ENCODE measurements at regions not wholly inside any gene's neighbourhood (a gene's known extent, or its start where the extent isn't known, plus 50 kb on each side); places are given as distances from the start of the nearest gene placed in this dataset.

DNA sequence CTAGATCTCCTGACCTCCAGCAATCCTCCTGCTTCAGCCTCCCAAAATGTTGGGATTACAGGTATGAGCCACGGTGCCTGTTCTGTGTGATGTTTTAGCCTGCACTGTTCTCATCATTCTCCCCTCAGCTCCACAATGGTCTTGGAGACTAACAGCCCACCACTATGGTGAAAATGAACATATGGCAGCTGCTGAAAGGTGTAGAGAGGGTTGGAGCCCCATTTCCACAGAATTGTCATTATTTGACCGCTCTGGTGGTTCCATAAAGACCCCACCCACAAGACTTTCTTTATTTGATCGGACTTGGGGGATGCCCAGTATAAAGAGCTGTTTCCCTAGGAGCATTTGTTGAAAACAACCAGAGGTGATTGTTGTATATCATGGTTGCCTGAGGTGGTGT, 67.9 kb upstream of the SEPTIN5 start:
- in situ Hi-C loops (cut with HindIII; ENCODE audit: low sequenced_read_pairs) = no loop called here

DNA sequence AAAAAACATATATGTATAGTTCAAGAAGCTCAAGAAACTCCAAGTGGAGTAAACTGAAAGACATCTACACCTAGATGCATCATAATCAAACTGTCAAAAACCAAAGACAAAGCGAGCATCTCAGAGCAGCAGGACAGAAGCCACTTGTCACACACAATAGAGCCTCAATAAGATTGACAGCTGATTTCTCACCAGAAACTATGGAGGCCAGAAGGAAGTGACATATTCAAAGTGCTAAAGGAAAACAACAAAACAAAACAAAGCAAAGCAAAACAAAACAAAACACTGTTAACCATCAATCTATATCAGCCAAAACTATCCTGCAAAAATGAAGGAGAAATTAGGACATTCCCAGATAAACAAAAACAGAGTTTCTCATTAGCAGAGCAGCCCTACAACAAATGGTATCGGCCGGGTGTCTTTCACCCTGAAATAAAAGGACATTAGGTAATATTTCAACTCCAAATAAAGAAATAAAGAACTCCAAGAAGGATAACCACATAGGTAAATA, 65.8 kb upstream of the SEPTIN5 start:
- no peak overlapping the region for H3K4me3 ChIP-seq (ENCODE audit: low read depth, low read length)
- in situ Hi-C loops (cut with HindIII; ENCODE audit: low sequenced_read_pairs) = no loop called here
- DNase-seq (ENCODE audit: low read depth) = no peak
- TF ChIP-seq, protein P1, sequence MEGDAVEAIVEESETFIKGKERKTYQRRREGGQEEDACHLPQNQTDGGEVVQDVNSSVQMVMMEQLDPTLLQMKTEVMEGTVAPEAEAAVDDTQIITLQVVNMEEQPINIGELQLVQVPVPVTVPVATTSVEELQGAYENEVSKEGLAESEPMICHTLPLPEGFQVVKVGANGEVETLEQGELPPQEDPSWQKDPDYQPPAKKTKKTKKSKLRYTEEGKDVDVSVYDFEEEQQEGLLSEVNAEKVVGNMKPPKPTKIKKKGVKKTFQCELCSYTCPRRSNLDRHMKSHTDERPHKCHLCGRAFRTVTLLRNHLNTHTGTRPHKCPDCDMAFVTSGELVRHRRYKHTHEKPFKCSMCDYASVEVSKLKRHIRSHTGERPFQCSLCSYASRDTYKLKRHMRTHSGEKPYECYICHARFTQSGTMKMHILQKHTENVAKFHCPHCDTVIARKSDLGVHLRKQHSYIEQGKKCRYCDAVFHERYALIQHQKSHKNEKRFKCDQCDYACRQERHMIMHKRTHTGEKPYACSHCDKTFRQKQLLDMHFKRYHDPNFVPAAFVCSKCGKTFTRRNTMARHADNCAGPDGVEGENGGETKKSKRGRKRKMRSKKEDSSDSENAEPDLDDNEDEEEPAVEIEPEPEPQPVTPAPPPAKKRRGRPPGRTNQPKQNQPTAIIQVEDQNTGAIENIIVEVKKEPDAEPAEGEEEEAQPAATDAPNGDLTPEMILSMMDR (IDR thresholded peaks at IDR 0.05; ENCODE audit: low read depth, low read length, missing control alignments) = no peak

More for the DNA sequence above, 67.9 kb upstream of the SEPTIN5 start:
- no peak overlapping the region for H3K4me3 ChIP-seq (ENCODE audit: low read depth, low read length)
- no peak for DNase-seq (ENCODE audit: low read depth)
- TF ChIP-seq, protein P1 (IDR thresholded peaks at IDR 0.05; ENCODE audit: low read depth, low read length, missing control alignments) = no peak

DNA sequence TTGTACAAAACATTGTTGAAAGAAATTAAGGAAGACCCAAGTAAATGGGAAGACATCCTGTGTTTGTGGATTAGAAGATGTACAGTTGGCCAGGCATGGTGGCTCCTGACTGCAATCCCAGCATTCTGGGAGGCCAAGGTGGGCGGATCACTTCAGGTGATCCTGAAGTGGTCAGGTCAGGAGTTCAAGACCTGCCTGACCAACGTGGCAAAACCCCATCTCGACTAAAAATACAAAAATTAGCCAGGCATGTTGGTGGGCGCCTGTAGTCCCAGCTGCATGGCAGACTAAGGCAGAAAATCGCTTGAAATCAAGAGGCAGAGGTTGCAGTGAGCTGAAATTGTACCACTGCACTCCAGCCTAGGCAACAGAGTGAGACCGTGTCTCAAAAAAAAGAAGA, 62.0 kb upstream of the SEPTIN5 start:
- no peak overlapping the region for H3K4me3 ChIP-seq (ENCODE audit: low read depth, low read length)
- in situ Hi-C loops (cut with HindIII; ENCODE audit: low sequenced_read_pairs) = no loop called here
- no peak for DNase-seq (ENCODE audit: low read depth)
- TF ChIP-seq, protein P1 (IDR thresholded peaks at IDR 0.05; ENCODE audit: low read depth, low read length, missing control alignments) = no peak

DNA sequence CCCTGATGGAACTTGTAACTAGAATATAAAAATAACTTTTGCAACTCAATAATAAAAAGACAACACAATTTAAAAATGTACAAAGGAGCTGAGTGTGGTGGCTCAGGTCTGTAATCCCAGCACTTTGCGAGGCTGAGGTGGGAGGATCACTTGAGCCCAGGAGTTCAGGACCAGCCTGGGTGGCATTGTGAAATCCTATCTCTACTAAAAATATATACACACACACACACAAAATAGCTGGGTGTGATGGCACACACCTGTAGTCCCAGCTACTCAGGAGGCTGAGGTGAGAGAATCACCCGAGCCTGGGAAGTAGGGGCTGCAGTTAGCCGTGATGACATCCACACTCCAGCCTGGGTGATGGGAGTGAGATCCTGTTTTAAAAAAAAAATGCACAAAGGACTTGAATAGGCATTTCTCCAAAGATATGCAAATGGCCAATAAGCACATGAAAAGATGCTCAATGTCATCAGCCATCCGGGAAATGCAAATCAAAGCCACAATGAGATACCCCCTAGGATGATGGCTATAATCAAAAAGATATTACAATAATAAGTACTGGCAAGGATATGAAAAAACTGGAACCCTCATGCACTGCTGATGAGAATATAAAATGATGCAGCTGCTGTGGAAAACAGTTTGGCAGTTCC, 59.8 kb upstream of the SEPTIN5 start:
- in situ Hi-C loops (cut with HindIII; ENCODE audit: low sequenced_read_pairs) = no loop called here
- DNase-seq (ENCODE audit: low read depth) = no peak
- TF ChIP-seq, protein P1 (IDR thresholded peaks at IDR 0.05; ENCODE audit: low read depth, low read length, missing control alignments) = no peak
- no peak overlapping the region for H3K4me3 ChIP-seq (ENCODE audit: low read depth, low read length)

DNA sequence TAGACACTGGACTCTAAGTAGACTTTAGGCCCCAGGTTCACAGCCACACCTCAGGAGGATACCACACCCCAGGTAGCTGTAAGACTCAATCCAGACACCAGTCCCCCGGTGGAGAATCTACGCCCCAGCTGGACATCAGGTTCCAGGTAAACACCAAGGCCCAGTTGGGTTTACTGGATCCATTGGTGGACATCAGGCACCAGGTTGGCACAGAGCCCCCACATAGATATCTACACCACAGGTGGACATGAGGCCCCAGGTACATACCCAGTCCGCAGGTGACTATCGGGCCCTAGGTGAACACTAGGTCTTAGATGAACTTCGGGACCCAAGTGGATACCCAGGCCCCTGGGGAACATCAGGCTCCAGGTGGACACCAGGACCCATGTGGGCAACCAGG, 58.9 kb upstream of the SEPTIN5 start:
- DNase-seq (ENCODE audit: low read depth) = no peak
- H3K4me3 ChIP-seq (ENCODE audit: low read depth, low read length) = no peak overlapping the region
- TF ChIP-seq, protein P1 (IDR thresholded peaks at IDR 0.05; ENCODE audit: low read depth, low read length, missing control alignments) = no peak
- in situ Hi-C loops (cut with HindIII; ENCODE audit: low sequenced_read_pairs) = no loop called here

DNA sequence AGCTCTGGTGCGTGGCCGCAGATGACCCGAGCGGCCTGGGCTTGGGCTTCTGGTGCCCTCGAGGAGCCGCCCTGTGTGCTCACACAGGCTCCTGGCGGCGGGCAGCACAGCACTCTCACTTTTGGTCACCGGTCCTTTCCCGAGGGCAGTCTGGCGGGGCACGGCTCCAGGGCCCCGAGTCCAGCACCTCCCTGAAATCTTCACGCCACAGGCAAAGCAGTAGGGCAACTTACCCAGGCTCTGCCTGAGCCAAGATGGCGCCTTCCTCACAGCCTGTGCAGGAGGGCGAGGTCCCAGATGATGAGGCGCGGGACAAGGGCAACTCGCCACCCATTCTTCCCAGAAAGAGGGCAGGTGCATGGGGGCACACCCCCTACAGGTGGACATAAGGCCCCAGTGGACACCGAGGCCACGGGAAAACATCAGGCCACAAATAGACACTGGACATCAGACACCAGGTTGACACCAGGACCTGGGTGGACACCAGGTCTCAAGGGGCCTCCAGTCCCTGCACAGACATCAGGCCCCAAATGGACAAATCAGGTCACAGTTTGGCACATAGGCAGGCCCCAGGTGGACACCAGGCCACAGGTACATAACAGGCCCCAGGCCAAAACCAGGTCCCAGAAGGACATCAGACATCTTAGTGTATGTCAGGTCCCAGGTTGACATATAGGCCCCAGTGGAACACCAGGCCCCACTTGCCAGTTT, 57.6 kb upstream of the SEPTIN5 start:
- DNase-seq (ENCODE audit: low read depth) = no peak
- no peak overlapping the region for H3K4me3 ChIP-seq (ENCODE audit: low read depth, low read length)
- TF ChIP-seq, protein P1 (IDR thresholded peaks at IDR 0.05; ENCODE audit: low read depth, low read length, missing control alignments) = no peak
- in situ Hi-C loops (cut with HindIII; ENCODE audit: low sequenced_read_pairs) = no loop called here
